CD14-positive monocyte (primary cell): ENCODE measurements at regions not wholly inside any gene's neighbourhood (a gene's known extent, or its start where the extent isn't known, plus 50 kb on each side); places are given as distances from the start of the nearest gene placed in this dataset.

Experiments
- DNase-seq, 3 donors: peaks; one replicate each; pipeline ENCODE4 v3.0.0-alpha.2; 2011 to 2022
- H2AFZ ChIP-seq: 2 replicates; pipeline ENCODE4 v1.6.0; 2012; ENCODE audit warnings: mild to moderate bottlenecking, low read depth, low read length, inconsistent platforms; ENCODE audit not compliant: insufficient read depth, poor library complexity, severe bottlenecking
- H3K27ac ChIP-seq, 2 donors: 1 replicate in 1 of 2; 2 replicates in 1 of 2; pipeline ENCODE4 v1.5.1; 2012 to 2013; ENCODE audit warnings: low read length in 2 of 2, control low read depth in 1 of 2, inconsistent platforms in 1 of 2, low read depth in 1 of 2, mild to moderate bottlenecking in 1 of 2
- H3K27me3 ChIP-seq, 2 donors: one replicate each; pipeline versions ENCODE4 v1.6.0 to v1.6.1; 2011 to 2013; ENCODE audit warnings: low read length in 2 of 2; ENCODE audit not compliant: control insufficient read depth in 2 of 2, insufficient read depth in 2 of 2
- H3K36me3 ChIP-seq, 2 donors: replicated peaks in 1 of 2; 1 replicate in 1 of 2; 2 replicates in 1 of 2; pipeline versions ENCODE4 v1.5.1 to v1.6.1; 2012 to 2013; ENCODE audit warnings: low read length in 2 of 2, control low read depth in 1 of 2, inconsistent platforms in 1 of 2, mild to moderate bottlenecking in 1 of 2; ENCODE audit not compliant: insufficient read depth in 2 of 2, control insufficient read depth in 1 of 2
- H3K4me1 ChIP-seq, 2 donors: 1 replicate in 1 of 2; 2 replicates in 1 of 2; pipeline versions ENCODE4 v1.5.1 to v1.6.1; 2012 to 2013; ENCODE audit warnings: low read length in 2 of 2, control low read depth in 1 of 2, inconsistent platforms in 1 of 2, mild to moderate bottlenecking in 1 of 2, moderate library complexity in 1 of 2; ENCODE audit not compliant: insufficient read depth in 2 of 2, control insufficient read depth in 1 of 2
- H3K4me2 ChIP-seq: replicated peaks from 2 replicates; pipeline ENCODE3; 2012; ENCODE audit warnings: low read length, moderate library complexity, mild to moderate bottlenecking; ENCODE audit not compliant: poor library complexity, severe bottlenecking; ENCODE audit errors: extremely low read depth
- H3K4me3 ChIP-seq, 3 experiments: fragments of 200-600 bp in 1 of 3; sonication (generic) in 1 of 3; replicated peaks in 1 of 3; 1 replicate in 2 of 3; 2 replicates in 1 of 3; pipeline ENCODE4 v1.5.1; 2011 to 2013; ENCODE audit warnings: low read length in 3 of 3, mild to moderate bottlenecking in 3 of 3, control low read depth in 2 of 3, low read depth in 2 of 3, inconsistent platforms in 1 of 3, moderate library complexity in 1 of 3
- H3K79me2 ChIP-seq: 2 replicates; pipeline ENCODE4 v1.6.0; 2012; ENCODE audit warnings: mild to moderate bottlenecking, control low read depth, inconsistent platforms, low read length, moderate library complexity; ENCODE audit not compliant: insufficient read depth
- H3K9ac ChIP-seq: 2 replicates; pipeline ENCODE4 v1.6.0; 2017; ENCODE audit warnings: low read length, mild to moderate bottlenecking; ENCODE audit not compliant: insufficient read depth, poor library complexity, severe bottlenecking
- H3K9me3 ChIP-seq, 2 donors: replicated peaks in 1 of 2; 1 replicate in 1 of 2; 2 replicates in 1 of 2; pipeline versions ENCODE4 v1.5.1 to v1.6.1; 2012 to 2013; ENCODE audit warnings: low read length in 2 of 2, control low read depth in 1 of 2; ENCODE audit not compliant: control insufficient read depth in 1 of 2, insufficient read depth in 1 of 2
- H4K20me1 ChIP-seq: 2 replicates; pipeline ENCODE4 v1.6.0; 2012; ENCODE audit warnings: mild to moderate bottlenecking, low read length, control low read depth, moderate library complexity; ENCODE audit not compliant: insufficient read depth
- H3K27ac Mint-ChIP-seq, 7 donors: one replicate each; pipeline ENCODE4 v1.8.0; 2020; ENCODE audit warnings: mild to moderate bottlenecking in 7 of 7, mixed read lengths in 7 of 7, moderate library complexity in 6 of 7, inconsistent platforms in 2 of 7
- H3K27me3 Mint-ChIP-seq, 3 donors: one replicate each; pipeline ENCODE4 v1.8.0; 2021 to 2022; ENCODE audit warnings: low read depth in 3 of 3, mild to moderate bottlenecking in 3 of 3, mixed read lengths in 3 of 3, moderate library complexity in 3 of 3, inconsistent platforms in 1 of 3
- H3K36me3 Mint-ChIP-seq, 2 donors: one replicate each; pipeline ENCODE4 v1.8.0; 2020; ENCODE audit warnings: mixed read lengths in 2 of 2, inconsistent platforms in 1 of 2, mild to moderate bottlenecking in 1 of 2
- H3K4me1 Mint-ChIP-seq: one replicate; pipeline ENCODE4 v1.8.0; 2020; ENCODE audit warnings: mild to moderate bottlenecking, mixed read lengths
- H3K4me3 Mint-ChIP-seq, 2 donors: one replicate each; pipeline ENCODE4 v1.8.0; 2020; ENCODE audit warnings: mild to moderate bottlenecking in 2 of 2, mixed read lengths in 2 of 2, moderate library complexity in 1 of 2
- H3K9me3 Mint-ChIP-seq, 7 donors: one replicate each; pipeline ENCODE4 v1.8.0; 2020 to 2022; ENCODE audit warnings: mixed read lengths in 7 of 7, mild to moderate bottlenecking in 6 of 7, moderate library complexity in 6 of 7, inconsistent platforms in 2 of 7
- CTCF ChIP-seq: fragments of 200-600 bp; IDR thresholded peaks from one replicate; pipeline ENCODE4 v1.8.0; 2022; ENCODE audit warnings: antibody characterized with exemption, mild to moderate bottlenecking
- WGBS: methylation state at CpG from one replicate; pipeline ENCODE4 v1.1.5; 2013; ENCODE audit warnings: missing lambda C conversion rate; ENCODE audit not compliant: insufficient coverage; 5-methylcytosine and 5-hydroxymethylcytosine counted together
- intact Hi-C, 2 donors: fragments of 100-400 bp; cut with micrococcal nuclease; formaldehyde crosslinking; loops; one replicate each; pipeline versions ENCODE4 v1.15.0 to v1.15.1; 2023

- Histone ChIP-seq H3K79me2 (no peaks in the 10 kb centered on the region), H3K9ac (no peak overlapping the region), H3K27me3 (no peaks in the 10 kb centered on the region), H3K4me3 (no peak overlapping the region), H3K4me2 (no peak overlapping the region), H3K27ac (no peak overlapping the region), H4K20me1 (no peaks in the 10 kb centered on the region), H3K9me3 (peaks cover 0 to 3% of the 10 kb centered on the region in 2 donors), H3K36me3 (no peaks in the 10 kb centered on the region), H2AFZ (no peak overlapping the region), H3K4me1 (no peaks in the 10 kb centered on the region)
- H3K36me3 Mint-ChIP-seq: no peaks in the 10 kb centered on the region
- WGBS: 89% methylated on average over 7 of the region's 8 CpGs
- intact Hi-C loops: no loop called here
- H3K27ac Mint-ChIP-seq: no peak overlapping the region
- peaks cover 0 to 2% (median 1%) of the 10 kb centered on the region in 3 donors for H3K27me3 Mint-ChIP-seq
- no peak for TF ChIP-seq CTCF
- no peak overlapping the region for H3K4me3 Mint-ChIP-seq
- H3K4me1 Mint-ChIP-seq: no peaks in the 10 kb centered on the region
- no peak for DNase-seq
- H3K9me3 Mint-ChIP-seq: peaks cover 1 to 19% (median 9%) of the 10 kb centered on the region in 7 donors
Measured at GRCh38 chr18:25735459-25735858, 355.0 kb downstream of the SS18 start.

GRCh38 chr18:25734336-25734735 is 356.1 kb downstream of the SS18 start:
- WGBS: no CpG with 5 or more reads among the region's 2 CpGs
- intact Hi-C loops: no loop called here
- no peak for TF ChIP-seq CTCF
- H3K4me2 ChIP-seq: no peak overlapping the region
- Mint-ChIP-seq H3K27ac (no peak overlapping the region), H3K9me3 (peaks cover 2 to 15% (median 6%) of the 10 kb centered on the region in 7 donors), H3K4me1 (no peaks in the 10 kb centered on the region), H3K36me3 (no peaks in the 10 kb centered on the region), H3K27me3 (peaks cover 0 to 2% (median 0%) of the 10 kb centered on the region in 3 donors), H3K4me3 (no peak overlapping the region)
- H3K4me1 ChIP-seq: no peaks in the 10 kb centered on the region
- H3K27me3 ChIP-seq: no peaks in the 10 kb centered on the region
- no peak for DNase-seq
- no peaks in the 10 kb centered on the region for H4K20me1 ChIP-seq
- no peak overlapping the region for H3K4me3 ChIP-seq
- H3K9me3 ChIP-seq: peaks cover 3 to 5% of the 10 kb centered on the region in 2 donors
- H2AFZ ChIP-seq: no peak overlapping the region
- no peaks in the 10 kb centered on the region for H3K36me3 ChIP-seq
- no peaks in the 10 kb centered on the region for H3K79me2 ChIP-seq
- no peak overlapping the region for H3K27ac ChIP-seq
- H3K9ac ChIP-seq: no peak overlapping the region
